H1 (cell line): ENCODE measurements at regions not wholly inside any gene's neighbourhood (a gene's known extent, or its start where the extent isn't known, plus 50 kb on each side); places are given as distances from the start of the nearest gene placed in this dataset.
"Not testable (repeated sequence)": the region's sequence is repeated elsewhere in the genome, so short reads cannot be mapped to it uniquely, and the experiment has no call there.

Experiments
- CTCF ChIA-PET: fragments of 300-600 bp; sonication (Branson Sonifier 250); formaldehyde crosslinking; loops from one replicate; lab custom pipeline; 2021; ENCODE audit not compliant: partially characterized antibody; lab: Charles Lee
- POLR2A ChIA-PET: fragments of 300-600 bp; sonication (Branson Sonifier 250); formaldehyde crosslinking; loops from one replicate; lab custom pipeline; 2021; ENCODE audit warnings: inconsistent platforms; ENCODE audit not compliant: partially characterized antibody; lab: Charles Lee
- DNase-seq, 2 experiments: peaks; one replicate each; pipeline versions ENCODE4 v3.0.0 to v3.0.0-alpha.2; 2010 to 2022; ENCODE audit warnings: low spot score in 2 of 2, low read depth in 1 of 2, mixed read lengths in 1 of 2
- FAIRE-seq: peaks from 2 replicates; lab custom pipeline; 2011; peaks lifted over from hg19 to GRCh38; lab: Jason Lieb, UNC
- H2AFZ ChIP-seq: 2 replicates; pipeline ENCODE4 v1.8.1; 2012; ENCODE audit warnings: low read length, inconsistent platforms
- H2AK5ac ChIP-seq: 2 replicates; pipeline ENCODE4 v1.6.1; 2013; ENCODE audit warnings: low read depth, low read length
- H2BK120ac ChIP-seq: replicated peaks from 2 replicates; pipeline ENCODE3; 2013; ENCODE audit warnings: low read depth, low read length, inconsistent platforms
- H2BK12ac ChIP-seq: 2 replicates; pipeline ENCODE4 v1.6.1; 2013; ENCODE audit warnings: low read depth, low read length
- H2BK15ac ChIP-seq: 2 replicates; pipeline ENCODE4 v1.6.1; 2013; ENCODE audit warnings: low read length
- H2BK20ac ChIP-seq: 2 replicates; pipeline ENCODE4 v1.6.1; 2013; ENCODE audit warnings: low read length
- H2BK5ac ChIP-seq: 2 replicates; pipeline ENCODE4 v1.6.1; 2013; ENCODE audit warnings: low read depth, low read length
- H3K14ac ChIP-seq: 2 replicates; pipeline ENCODE4 v1.6.1; 2013; ENCODE audit warnings: inconsistent platforms; ENCODE audit not compliant: insufficient read length
- H3K18ac ChIP-seq: 2 replicates; pipeline ENCODE4 v1.6.1; 2013; ENCODE audit warnings: low read length; ENCODE audit errors: extremely low read depth
- H3K23ac ChIP-seq: 2 replicates; pipeline ENCODE4 v1.6.1; 2013; ENCODE audit warnings: inconsistent platforms; ENCODE audit not compliant: insufficient read length
- H3K23me2 ChIP-seq: 2 replicates; pipeline ENCODE4 v1.6.1; 2013; ENCODE audit warnings: low read depth, low read length
- H3K27ac ChIP-seq: 2 replicates; pipeline ENCODE4 v1.6.1; 2011; ENCODE audit warnings: low read depth, low read length, inconsistent platforms
- H3K27me3 ChIP-seq, 4 experiments: replicated peaks in 1 of 4; 1 replicate in 1 of 4; 2 replicates in 3 of 4; pipeline versions ENCODE4 v1.6.1 to v1.8.1; 2011 to 2013; ENCODE audit warnings: low read length in 3 of 4, mild to moderate bottlenecking in 3 of 4, inconsistent platforms in 2 of 4, mixed read lengths in 2 of 4, moderate library complexity in 1 of 4; ENCODE audit not compliant: control insufficient read depth in 3 of 4, insufficient read depth in 3 of 4; ENCODE audit errors: extremely low read depth in 1 of 4
- H3K36me3 ChIP-seq, 4 experiments: 2 replicates each; pipeline versions ENCODE4 v1.6.1 to v1.8.1; 2011 to 2013; ENCODE audit warnings: mild to moderate bottlenecking in 4 of 4, low read length in 3 of 4, moderate library complexity in 2 of 4, control low read depth in 1 of 4, inconsistent platforms in 1 of 4; ENCODE audit not compliant: insufficient read depth in 4 of 4, control insufficient read depth in 2 of 4
- H3K4ac ChIP-seq: replicated peaks from 2 replicates; pipeline ENCODE3; 2013; ENCODE audit warnings: low read length, low read depth, mixed read lengths, inconsistent platforms; ENCODE audit not compliant: insufficient read length
- H3K4me1 ChIP-seq, 4 experiments: replicated peaks in 1 of 4; 1 replicate in 1 of 4; 2 replicates in 3 of 4; pipeline versions ENCODE4 v1.6.1 to v1.8.1; 2011 to 2013; ENCODE audit warnings: low read length in 3 of 4, inconsistent platforms in 2 of 4, mixed read lengths in 1 of 4; ENCODE audit not compliant: insufficient read depth in 4 of 4, control insufficient read depth in 3 of 4
- H3K4me2 ChIP-seq, 2 experiments: 2 replicates each; pipeline versions ENCODE4 v1.6.1 to v1.8.1; 2011 to 2013; ENCODE audit warnings: low read depth in 2 of 2, low read length in 2 of 2, control low read depth in 1 of 2, inconsistent platforms in 1 of 2, mild to moderate bottlenecking in 1 of 2; ENCODE audit not compliant: insufficient read depth in 1 of 2
- H3K4me3 ChIP-seq, 4 experiments: fragments of 200-600, 300-600 bp in 1 of 4; sonication (generic), shearing (Covaris generic), sonication (Bioruptor Twin) in 1 of 4; 2 replicates each; pipeline versions ENCODE4 v1.5.1 to v1.8.1; 2011 to 2016; ENCODE audit warnings: low read length in 4 of 4, low read depth in 3 of 4, control low read depth in 2 of 4, inconsistent platforms in 2 of 4, mild to moderate bottlenecking in 2 of 4, mixed read lengths in 1 of 4, moderate library complexity in 1 of 4; ENCODE audit not compliant: insufficient read depth in 2 of 4; ENCODE audit errors: extremely low read depth in 1 of 4
- H3K56ac ChIP-seq: replicated peaks from 2 replicates; pipeline ENCODE3; 2013; ENCODE audit warnings: low read depth, mild to moderate bottlenecking, mixed read lengths, low read length, inconsistent platforms; ENCODE audit not compliant: insufficient read length
- H3K79me1 ChIP-seq: 2 replicates; pipeline ENCODE4 v1.6.1; 2013; ENCODE audit warnings: low read depth, low read length, control low read depth
- H3K79me2 ChIP-seq, 2 experiments: 2 replicates each; pipeline versions ENCODE4 v1.6.1 to v1.8.1; 2012 to 2013; ENCODE audit warnings: low read length in 2 of 2, mild to moderate bottlenecking in 2 of 2, inconsistent platforms in 1 of 2; ENCODE audit not compliant: insufficient read depth in 2 of 2, control insufficient read depth in 1 of 2
- H3K9ac ChIP-seq, 4 experiments: replicated peaks in 1 of 4; 1 replicate in 1 of 4; 2 replicates in 3 of 4; pipeline versions ENCODE4 v1.6.1 to v1.8.1; 2011 to 2013; ENCODE audit warnings: low read depth in 3 of 4, low read length in 3 of 4, control low read depth in 2 of 4, mild to moderate bottlenecking in 2 of 4, moderate library complexity in 2 of 4, inconsistent platforms in 1 of 4; ENCODE audit errors: extremely low read depth in 1 of 4
- H3K9me3 ChIP-seq, 2 experiments: 2 replicates each; pipeline versions ENCODE4 v1.6.1 to v1.8.1; 2012 to 2013; ENCODE audit warnings: mild to moderate bottlenecking in 2 of 2, moderate library complexity in 2 of 2, control low read depth in 1 of 2, inconsistent platforms in 1 of 2, low read depth in 1 of 2, low read length in 1 of 2, mixed read lengths in 1 of 2; ENCODE audit not compliant: insufficient read depth in 2 of 2
- H4K20me1 ChIP-seq, 2 experiments: replicated peaks in 1 of 2; 2 replicates each; pipeline versions ENCODE3 to v1.8.1; 2011 to 2013; ENCODE audit warnings: inconsistent platforms in 2 of 2, low read length in 2 of 2, mild to moderate bottlenecking in 1 of 2; ENCODE audit not compliant: insufficient read depth in 2 of 2, control insufficient read depth in 1 of 2
- H4K5ac ChIP-seq: 2 replicates; pipeline ENCODE4 v1.6.1; 2013; ENCODE audit warnings: low read length, low read depth, mixed read lengths, inconsistent platforms; ENCODE audit not compliant: insufficient read length
- H4K8ac ChIP-seq: 2 replicates; pipeline ENCODE4 v1.8.0; 2013; ENCODE audit warnings: mild to moderate bottlenecking, moderate library complexity, low read length, inconsistent platforms; ENCODE audit not compliant: insufficient read depth; ENCODE audit errors: extremely low read depth
- H4K91ac ChIP-seq: replicated peaks from 2 replicates; pipeline ENCODE3; 2013; ENCODE audit warnings: low read length, mixed read lengths, inconsistent platforms; ENCODE audit not compliant: insufficient read length
- EZH2 ChIP-seq: fragments of 200-600 bp; sonication (generic); IDR thresholded peaks from 2 replicates; pipeline ENCODE4 v1.7.1; 2012; ENCODE audit warnings: low read depth, mild to moderate bottlenecking, moderate library complexity, low read length, inconsistent platforms; ENCODE audit not compliant: severe bottlenecking
- HDAC6 ChIP-seq: IDR thresholded peaks from one replicate; pipeline ENCODE4 v1.7.1; 2012; ENCODE audit warnings: low read depth, mild to moderate bottlenecking, inconsistent platforms, low read length, moderate library complexity
- NANOG ChIP-seq: IDR thresholded peaks from 2 replicates; pipeline ENCODE4 v1.6.1; 2011; ENCODE audit warnings: low read length, low read depth, mild to moderate bottlenecking, inconsistent platforms; ENCODE audit not compliant: insufficient read depth, poor library complexity, severe bottlenecking
- POLR2A ChIP-seq, 2 experiments: IDR thresholded peaks; 1 replicate in 1 of 2; 2 replicates in 1 of 2; pipeline ENCODE4 v1.6.1; 2011; ENCODE audit warnings: low read depth in 2 of 2, low read length in 2 of 2, mild to moderate bottlenecking in 2 of 2; ENCODE audit errors: control extremely low read depth in 1 of 2
- SP2 ChIP-seq: IDR thresholded peaks from 2 replicates; pipeline ENCODE4 v1.6.1; 2012; ENCODE audit warnings: mild to moderate bottlenecking, low read length, inconsistent platforms
- TBP ChIP-seq: IDR thresholded peaks from 2 replicates; pipeline ENCODE4 v1.6.1; 2011; ENCODE audit warnings: low read depth, low read length, improper control_type of control experiment
- WGBS, 2 experiments: shearing (Covaris generic) in 1 of 2; methylation state at CpG; one replicate each; pipeline versions ENCODE4 v1.1.6 to v1.1.7; 2013 to 2015; ENCODE audit warnings: low lambda C conversion rate in 2 of 2, mixed read lengths in 2 of 2, inconsistent platforms in 1 of 2, low coverage in 1 of 2, missing lambda C conversion rate in 1 of 2; ENCODE audit not compliant: insufficient replicate concordance in 2 of 2, insufficient coverage in 1 of 2, insufficient read length in 1 of 2; ENCODE audit errors: extremely low coverage in 1 of 2, missing lambda C conversion rate in 1 of 2; 5-methylcytosine and 5-hydroxymethylcytosine counted together

DNA sequence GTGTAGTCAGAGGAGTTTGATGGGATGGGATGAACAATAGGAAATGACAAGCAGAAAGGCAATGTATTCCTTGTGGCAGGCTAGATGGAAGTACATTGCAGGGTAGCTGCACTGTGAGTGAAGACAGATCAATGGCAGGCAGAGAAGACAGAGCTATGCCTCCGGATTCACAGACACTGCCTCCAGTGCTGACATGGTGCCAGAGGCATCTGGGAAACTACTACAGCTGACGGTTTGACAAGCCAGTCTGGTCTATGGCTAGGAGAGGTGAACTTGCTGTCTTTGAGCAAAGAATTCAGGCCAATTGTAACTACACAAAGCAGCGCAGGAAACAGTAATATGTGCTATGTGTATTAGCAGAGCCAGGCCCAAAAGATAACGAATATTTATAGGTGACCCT, 193.5 kb downstream of the DIO2 start (continued):
- TF ChIP-seq TBP (no peak), POLR2A (IDR thresholded peaks at IDR 0.05; ENCODE audit: control extremely low read depth in 1 of 2, low read depth in 2 of 2, low read length in 2 of 2) (no peak), HDAC6 (no peak), NANOG (no peak), SP2 (no peak), EZH2 (no peak)

DNA sequence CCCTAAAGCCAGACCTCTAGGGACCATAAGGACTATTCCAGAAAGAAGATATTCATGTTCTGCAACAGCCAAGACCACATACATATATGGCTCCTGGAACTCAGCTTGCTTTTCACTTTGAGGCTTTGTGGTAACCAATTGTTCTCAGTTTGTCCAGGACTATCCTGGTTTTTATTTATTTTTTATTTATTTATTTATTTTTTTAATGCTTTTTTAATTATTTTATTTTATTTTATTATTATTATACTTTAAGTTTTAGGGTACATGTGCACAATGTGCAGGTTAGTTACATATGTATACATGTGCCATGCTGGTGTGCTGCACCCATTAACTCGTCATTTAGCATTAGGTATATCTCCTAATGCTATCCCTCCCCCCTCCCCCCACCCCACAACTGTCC, 201.1 kb downstream of the DIO2 start:
- H3K9me3 ChIP-seq, H2BK5ac ChIP-seq, H2AK5ac ChIP-seq, H2BK120ac ChIP-seq, H3K27me3 ChIP-seq, H3K23me2 ChIP-seq, H3K23ac ChIP-seq, POLR2A ChIA-PET, DNase-seq, H2BK15ac ChIP-seq, H3K27ac ChIP-seq, H4K20me1 ChIP-seq, CTCF ChIA-PET, H2BK12ac ChIP-seq, H3K79me1 ChIP-seq, H3K18ac ChIP-seq, H4K91ac ChIP-seq, FAIRE-seq, H4K8ac ChIP-seq, H3K36me3 ChIP-seq, H3K4me1 ChIP-seq, H3K4me3 ChIP-seq, H3K14ac ChIP-seq, H4K5ac ChIP-seq, H2BK20ac ChIP-seq, H3K9ac ChIP-seq, H2AFZ ChIP-seq, H3K4me2 ChIP-seq, H3K4ac ChIP-seq, H3K56ac ChIP-seq, H3K79me2 ChIP-seq: not testable (repeated sequence)
- no CpG with 5 or more reads among the region's 1 CpG for WGBS, 2 experiments
